ENCODE measurements at regions not wholly inside any gene's neighbourhood (a gene's known extent, or its start where the extent isn't known, plus 50 kb on each side); places are given as distances from the start of the nearest gene placed in this dataset.

- ATAC-seq (no peak), DNase-seq (no peak)
- 80 to 89% (median 86%) methylated on average over 12 of the region's 12 CpGs for WGBS, 4 donors
- peaks cover 0 to 26% (median 0%) of the 10 kb centered on the region in 9 donors for H3K27me3 ChIP-seq
- intact Hi-C loops (cut with DNase I), result no loop called here
- H3K27ac ChIP-seq, result no peak overlapping the region
- H3K36me3 ChIP-seq, result no peaks in the 10 kb centered on the region
- no peaks in the 10 kb centered on the region for H3K9me3 ChIP-seq
- H3K4me1 ChIP-seq, result no peaks in the 10 kb centered on the region
- H3K4me3 ChIP-seq, result no peak overlapping the region
- no peak for TF ChIP-seq POLR2A (IDR thresholded peaks at IDR 0.05)
- no peak for TF ChIP-seq CTCF (IDR thresholded peaks at IDR 0.05)
These were observed 76.7 kb downstream of the TRIM29 start for GRCh38 chr11:120061036-120061760.

- no peaks in the 10 kb centered on the region for H3K9me3 ChIP-seq
- H3K4me3 ChIP-seq, result no peak overlapping the region
- ATAC-seq (no peak), DNase-seq (no peak)
- TF ChIP-seq POLR2A (IDR thresholded peaks at IDR 0.05) (no peak), CTCF (IDR thresholded peaks at IDR 0.05) (no peak)
- whole genome bisulfite sequencing, 4 donors, result 89 to 97% (median 94%) methylated on average over 7 of the region's 7 CpGs
- no peak overlapping the region for H3K27ac ChIP-seq
- no peaks in the 10 kb centered on the region for H3K36me3 ChIP-seq
- intact Hi-C loops (cut with DNase I), result no loop called here
- H3K4me1 ChIP-seq, result no peaks in the 10 kb centered on the region
- peaks cover 0 to 23% (median 0%) of the 10 kb centered on the region in 9 donors for H3K27me3 ChIP-seq
These were observed 77.4 kb downstream of the TRIM29 start for GRCh38 chr11:120060512-120060911.

- no peak for ATAC-seq
- TF ChIP-seq CTCF (IDR thresholded peaks at IDR 0.05) (no peak), POLR2A (IDR thresholded peaks at IDR 0.05) (no peak)
- no peak overlapping the region for H3K4me3 ChIP-seq
- no peak for DNase-seq
- peaks cover 0 to 20% (median 0%) of the 10 kb centered on the region in 9 donors for H3K27me3 ChIP-seq
- intact Hi-C loops (cut with DNase I), result no loop called here
- no peak overlapping the region for H3K27ac ChIP-seq
- no peaks in the 10 kb centered on the region for H3K9me3 ChIP-seq
- H3K4me1 ChIP-seq, result no peaks in the 10 kb centered on the region
- no peaks in the 10 kb centered on the region for H3K36me3 ChIP-seq
- WGBS, 4 donors, result 90 to 95% (median 93%) methylated on average over 4 of the region's 4 CpGs
These were observed 79.0 kb downstream of the TRIM29 start for GRCh38 chr11:120058931-120059330.

- Histone ChIP-seq H3K27ac (no peak overlapping the region), H3K36me3 (no peaks in the 10 kb centered on the region), H3K27me3 (peaks cover 0 to 20% (median 0%) of the 10 kb centered on the region in 9 donors), H3K4me3 (no peak overlapping the region), H3K9me3 (no peaks in the 10 kb centered on the region), H3K4me1 (no peaks in the 10 kb centered on the region)
- ATAC-seq (no peak), DNase-seq (no peak)
- no peak for TF ChIP-seq CTCF (IDR thresholded peaks at IDR 0.05)
- no peak for TF ChIP-seq POLR2A (IDR thresholded peaks at IDR 0.05)
- 68 to 74% (median 70%) methylated on average over 18 of the region's 18 CpGs for WGBS, 4 donors
- intact Hi-C loops (cut with DNase I), result no loop called here
These were observed 80.0 kb downstream of the TRIM29 start for GRCh38 chr11:120057595-120058581.
